ENCODE measurements at regions not wholly inside any gene's neighbourhood (a gene's known extent, or its start where the extent isn't known, plus 50 kb on each side); places are given as distances from the start of the nearest gene placed in this dataset.

DNA sequence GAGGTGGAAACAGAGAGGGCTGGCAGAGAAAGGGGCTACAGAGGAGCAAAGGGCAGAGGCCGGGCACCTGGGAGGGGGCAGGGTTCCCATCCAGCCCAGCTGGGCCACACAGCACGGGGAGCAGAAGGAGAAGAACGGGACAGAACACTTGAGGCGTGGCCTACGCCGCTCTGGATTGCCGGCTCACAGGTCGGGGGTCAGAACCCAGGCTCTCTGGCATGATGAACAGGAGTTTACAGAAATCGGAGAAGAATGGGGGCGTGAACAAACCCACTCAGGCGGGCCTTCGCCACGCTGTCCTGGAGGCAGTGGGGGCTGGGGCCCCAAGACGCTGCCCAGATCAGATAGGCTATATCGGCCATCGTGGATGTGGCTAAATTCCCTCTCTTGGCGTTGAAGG, 362.2 kb upstream of the SHH start:
- DNase-seq: no peak

DNA sequence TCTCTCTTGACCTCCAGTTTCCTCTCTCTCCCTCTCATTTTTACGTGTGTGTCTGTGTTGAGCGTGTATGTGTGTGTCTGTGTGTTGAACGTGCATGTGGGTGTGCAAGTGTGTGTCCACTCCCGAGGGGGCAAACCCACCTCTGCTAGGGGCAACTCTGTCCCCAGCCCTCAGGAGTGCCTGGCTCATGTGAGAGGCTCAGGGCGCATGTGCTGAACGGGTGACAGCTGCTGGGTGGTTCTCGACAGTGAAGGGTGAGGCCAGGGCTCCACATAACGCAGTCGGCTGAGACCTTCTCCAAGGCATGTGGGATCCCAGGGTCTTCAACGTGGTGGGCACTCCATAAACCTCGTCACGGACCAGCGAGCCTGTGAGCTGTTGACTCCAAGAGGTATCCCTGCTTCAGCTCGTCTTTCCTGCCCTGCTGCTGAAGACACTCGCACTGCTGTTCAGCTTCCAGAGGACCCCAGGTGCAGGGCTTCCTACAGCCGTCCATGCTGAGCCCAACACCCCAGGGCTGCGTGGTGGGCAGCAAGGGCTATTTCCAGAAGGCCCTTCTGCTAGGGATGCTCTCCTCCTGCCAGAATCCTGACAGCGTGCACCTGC, 361.6 kb upstream of the SHH start:
- no peak for DNase-seq

DNA sequence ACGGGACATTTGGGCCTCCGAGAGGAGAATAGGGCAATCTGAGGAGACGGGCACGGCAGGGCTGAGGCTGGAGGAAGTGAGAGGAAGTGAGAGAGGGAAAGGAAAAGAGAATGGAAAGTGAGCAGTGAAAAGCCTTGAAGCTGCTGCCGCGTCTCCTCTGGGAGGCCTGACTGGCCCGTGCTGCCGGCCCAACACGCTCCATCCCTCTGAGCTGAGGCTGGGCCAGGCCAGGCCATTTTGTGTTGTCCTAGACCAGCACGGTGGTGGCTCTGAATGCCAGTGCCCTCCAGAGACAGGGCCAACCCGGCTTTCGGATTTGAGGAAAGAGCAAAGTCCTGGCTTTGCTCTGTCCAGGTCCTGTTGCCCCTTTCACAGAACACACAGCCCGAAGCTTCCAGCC, 361.1 kb upstream of the SHH start:
- no peak for DNase-seq

DNA sequence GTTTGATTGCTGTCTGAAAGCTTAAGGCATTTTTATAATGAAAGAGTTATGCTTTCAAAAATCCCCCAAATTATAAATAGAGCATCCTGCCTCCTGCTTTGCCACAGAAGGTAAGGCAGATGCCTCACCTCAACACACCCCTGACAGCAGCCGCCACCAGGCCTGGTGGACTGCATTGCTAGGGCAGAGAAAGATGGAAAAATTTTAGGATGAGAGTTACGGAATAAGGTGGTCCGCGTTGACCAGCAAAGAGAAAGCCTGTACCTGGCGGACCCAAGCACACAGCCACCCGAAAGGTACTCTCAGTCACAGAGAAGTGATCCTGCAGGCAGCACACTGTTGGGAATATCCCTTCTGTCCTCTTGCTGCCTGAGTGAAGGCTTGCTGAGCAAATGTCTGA, 360.4 kb upstream of the SHH start:
- DNase-seq: no peak

DNA sequence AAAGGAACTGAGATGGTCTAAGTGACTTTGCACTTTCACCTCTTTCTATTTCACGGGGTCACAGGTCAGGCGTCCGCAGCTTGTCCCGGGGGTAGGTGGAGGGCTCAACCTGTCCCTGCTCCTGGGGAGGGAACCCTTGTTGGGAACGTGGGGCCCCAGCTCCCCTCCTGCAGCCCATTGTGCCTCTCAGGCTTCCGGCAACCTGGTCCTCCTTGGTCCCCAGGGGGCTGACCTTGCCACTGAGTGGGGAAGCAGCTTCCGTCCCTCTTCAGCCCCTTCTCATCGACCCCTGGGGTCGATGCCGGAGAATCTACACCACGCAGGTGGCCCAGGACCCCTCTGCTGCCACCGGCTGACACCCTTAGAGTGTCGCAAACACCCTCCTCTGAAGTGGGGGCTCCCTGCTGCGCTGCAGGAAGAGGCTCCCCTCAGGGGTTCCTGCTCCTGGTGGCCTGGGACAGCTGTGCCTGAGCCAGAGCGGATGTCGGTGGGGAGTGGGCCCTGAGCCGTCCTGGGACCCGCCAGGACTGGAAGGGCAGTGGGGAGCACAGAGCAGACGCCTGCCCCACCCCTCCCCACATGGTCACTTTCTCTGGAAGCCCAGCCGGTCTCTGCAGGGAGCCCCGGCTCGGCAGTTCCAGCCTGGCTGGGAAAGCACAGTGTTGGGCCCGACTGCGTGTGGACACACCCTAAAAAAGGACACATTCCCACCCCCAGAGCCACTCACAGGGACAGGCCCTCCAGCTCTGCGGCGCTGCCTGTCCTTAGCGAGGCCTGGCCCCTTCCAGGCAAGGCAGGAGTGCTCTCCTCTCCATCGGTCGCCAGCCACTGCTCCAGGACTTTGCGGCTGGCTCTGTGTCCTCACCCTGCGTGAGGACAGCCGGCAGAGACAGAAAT, 357.5 kb upstream of the SHH start:
- no peak for DNase-seq

DNA sequence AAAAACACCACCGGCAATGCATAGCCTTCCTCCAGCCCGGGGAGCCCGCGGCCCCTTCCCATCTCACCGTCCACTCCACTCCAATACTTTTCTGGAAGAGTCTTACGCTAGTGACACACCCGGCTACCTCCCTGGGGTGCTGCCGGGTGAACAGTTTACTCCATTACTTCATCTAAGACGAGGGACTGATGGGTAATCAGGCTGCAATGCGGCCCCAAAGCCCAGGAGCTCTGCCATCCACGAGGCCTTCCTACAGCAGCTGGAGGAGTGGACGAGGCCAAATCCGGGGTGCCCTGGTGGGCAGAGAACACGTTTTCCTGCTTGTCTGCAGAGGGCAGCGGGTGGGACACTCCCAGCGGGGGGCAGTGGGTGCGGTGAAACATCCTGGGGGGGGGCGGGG, 356.2 kb upstream of the SHH start:
- DNase-seq: no peak

DNA sequence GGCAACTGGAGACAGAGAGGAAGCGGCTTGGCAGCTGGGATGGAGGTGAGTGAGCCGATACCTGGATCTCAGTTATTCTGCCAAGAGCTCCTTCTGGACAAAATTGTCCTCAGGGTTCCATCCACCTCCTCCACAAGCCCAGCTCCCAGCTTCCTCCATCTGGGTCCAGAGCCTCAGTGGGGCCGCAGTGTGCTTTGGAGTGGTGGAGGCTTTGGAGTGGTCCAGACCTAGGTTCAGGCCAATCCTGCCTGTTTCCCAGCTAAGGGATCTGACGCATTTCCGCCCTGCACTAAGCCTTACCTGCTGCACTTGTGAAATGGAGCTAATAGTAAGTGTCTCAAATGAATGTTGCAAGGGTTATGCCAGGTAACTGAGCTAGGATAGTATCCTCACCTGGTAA, 355.7 kb upstream of the SHH start:
- DNase-seq: no peak

DNA sequence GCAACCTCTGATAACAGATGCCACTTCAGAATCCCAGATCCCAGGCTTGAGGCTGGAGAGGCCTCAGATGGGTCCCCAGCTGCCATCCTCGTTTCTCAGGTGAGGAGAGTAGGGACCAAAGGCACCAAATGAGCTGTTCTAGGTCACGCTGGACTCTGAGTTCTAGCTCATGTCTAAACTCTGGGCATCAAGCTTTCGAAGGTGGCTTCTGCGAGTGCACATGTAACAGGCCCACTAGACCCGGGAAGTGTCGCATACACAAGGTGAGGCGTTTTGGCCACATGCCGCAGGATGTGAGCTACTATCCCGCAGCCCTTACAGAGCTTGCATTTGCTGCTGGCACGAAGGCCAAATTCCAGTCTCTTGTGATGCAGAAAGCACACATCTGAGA, 355.1 kb upstream of the SHH start:
- no peak for DNase-seq

DNA sequence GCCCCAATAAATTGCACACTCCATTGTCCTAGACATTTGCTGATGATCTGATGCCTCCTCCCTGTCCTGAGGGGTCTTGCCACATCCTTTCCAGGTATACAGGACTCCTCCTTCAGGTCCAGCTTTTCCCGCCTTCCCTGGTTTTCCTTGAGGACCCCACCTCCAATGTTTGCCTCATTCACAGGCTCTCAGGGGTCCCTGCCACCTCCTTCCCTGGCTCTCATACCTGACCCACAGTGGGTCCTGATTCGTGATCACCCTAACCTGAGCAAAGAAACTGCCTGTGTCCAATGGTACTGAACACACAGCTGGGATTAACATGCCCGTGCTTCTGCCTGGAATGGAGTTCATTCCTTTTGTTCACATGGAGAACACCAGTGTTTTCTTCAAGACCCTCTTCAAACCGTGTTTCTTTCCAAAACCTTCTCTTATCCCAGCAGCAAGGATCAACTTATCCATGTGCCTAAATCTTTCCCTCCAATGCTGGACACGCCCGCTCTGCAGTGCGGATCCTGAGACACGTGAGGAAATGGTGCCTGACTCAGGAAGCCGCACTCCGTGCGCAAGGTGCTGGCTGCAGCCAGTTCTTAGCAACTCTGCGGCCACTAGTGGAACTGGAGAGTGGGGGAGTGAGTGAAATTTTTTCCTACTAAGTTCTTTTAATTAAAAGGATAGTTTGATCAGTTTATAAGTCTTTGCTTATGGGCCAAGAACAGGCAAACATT, 354.6 kb upstream of the SHH start:
- no peak for DNase-seq

DNA sequence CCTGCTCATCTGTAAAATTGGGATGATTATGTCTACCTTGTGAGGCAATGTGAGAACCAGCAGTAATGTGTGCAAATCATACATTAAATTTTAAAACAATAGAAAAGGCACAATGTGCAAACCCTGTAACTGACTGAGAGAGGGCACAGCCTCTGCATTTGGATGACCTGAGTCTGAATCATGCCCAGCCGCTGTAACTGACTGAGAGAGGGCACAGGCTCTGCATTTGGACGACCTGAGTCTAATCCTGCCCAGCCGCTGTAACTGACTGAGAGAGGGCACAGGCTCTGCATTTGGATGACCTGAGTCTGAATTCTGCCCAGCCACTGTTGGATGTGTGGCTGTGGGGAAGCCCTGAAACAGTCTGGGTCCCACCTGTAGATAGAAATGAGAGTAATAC, 351.5 kb upstream of the SHH start:
- no peak for DNase-seq

DNA sequence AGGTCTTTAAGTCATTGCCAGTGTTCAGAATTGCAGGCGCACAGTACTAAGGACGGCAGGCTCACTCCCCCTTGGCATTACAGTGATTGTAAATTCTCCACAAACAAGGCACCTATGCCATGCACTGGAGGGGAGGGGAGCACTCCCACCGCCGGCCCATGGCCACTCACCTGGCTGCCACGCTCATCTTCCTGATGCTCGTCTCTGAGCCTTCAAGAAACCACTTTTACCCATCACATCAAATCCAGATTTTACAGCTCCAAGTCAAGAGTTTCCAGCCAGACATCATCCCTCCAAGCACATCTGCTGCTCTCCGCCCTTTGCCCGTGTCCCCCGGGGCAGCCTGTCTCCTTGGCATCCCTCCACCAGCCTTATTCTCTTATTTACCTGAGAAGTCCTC, 350.2 kb upstream of the SHH start:
- no peak for DNase-seq

DNA sequence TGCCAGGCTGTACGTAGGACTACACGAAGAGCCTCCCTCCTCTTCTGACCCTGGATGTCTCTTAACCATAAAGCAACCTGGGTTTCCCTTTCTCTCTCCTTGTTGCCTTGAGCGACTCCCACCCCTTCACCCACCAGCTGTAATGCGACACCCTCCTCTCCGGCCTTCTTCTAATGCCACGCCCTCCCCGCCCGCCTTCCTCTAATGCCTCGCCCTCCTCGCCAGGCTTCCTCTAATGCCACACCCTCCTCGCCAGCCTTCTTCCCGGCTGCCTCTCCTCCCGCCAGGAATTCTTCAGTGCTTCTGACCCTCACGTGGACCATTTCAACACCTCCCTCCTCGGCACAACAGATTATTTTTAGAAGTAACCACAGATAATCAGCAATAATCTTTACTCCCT, 348.5 kb upstream of the SHH start:
- DNase-seq: no peak

DNA sequence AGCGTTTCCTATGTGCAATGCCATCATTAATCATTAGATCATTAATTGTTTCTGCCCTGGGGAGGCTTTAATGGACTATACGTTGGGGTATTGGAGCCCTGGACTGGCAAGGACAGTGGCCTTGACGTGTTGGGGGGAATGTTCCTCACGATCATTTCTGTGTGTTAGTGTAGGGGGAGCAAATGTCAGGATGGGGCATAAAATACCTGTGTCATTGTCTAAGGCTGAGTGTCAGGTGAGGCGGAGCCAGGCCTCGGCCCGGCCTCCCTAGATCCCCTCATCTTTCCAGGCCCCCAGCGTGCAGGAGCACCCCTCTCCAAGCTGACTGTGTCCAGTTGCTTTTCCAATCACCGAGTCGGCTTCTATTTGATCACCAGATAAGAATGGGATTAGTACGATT, 346.4 kb upstream of the SHH start:
- DNase-seq: no peak

DNA sequence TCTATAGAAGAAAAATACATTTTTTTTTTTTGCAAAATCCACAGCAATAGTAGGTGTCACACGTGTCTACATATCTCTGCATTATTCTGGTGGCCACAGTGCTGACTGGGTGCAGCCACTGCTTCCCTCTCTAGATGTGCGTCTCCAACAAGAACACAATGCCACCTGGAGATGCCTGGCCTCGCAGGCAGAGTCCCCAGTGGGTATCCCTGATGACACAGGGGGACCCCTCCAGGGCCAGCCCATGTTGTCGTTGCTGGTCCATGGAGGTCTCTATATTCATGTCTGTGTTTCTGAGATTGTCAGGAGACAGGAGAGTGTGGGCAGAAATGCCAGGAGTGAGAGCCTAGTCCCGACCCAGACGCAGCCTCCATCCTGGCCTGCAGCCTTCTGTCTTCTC, 345.9 kb upstream of the SHH start:
- no peak for DNase-seq

DNA sequence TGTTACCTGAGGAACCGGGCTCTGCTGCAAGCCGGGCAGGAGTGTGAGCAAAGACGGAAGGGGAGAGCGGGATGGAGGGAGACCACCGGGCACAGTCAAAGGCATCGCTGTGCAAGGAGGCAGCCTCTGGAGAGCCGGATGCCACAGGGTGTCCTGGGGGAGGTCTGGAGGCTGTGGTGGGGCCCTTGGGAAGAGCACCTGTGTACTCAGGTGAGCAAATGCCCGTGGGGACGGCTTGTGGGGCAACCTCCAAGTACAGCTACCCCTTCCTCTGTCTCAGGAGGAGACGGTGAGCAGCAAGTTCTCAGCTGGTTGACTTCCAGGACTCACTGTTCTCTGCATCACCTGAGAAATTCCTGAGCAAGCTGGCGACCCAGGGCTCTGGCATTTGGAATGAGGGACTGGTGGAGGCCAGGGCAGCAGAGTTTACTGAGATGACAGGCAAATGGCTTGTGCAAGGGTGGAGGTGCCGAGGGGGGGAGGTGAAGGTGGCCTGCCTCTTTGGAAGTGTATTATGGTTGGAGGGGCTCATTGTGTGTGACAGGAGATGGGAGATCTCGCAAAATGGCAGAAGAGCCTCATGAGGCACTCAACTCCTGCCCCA, 345.2 kb upstream of the SHH start:
- no peak for DNase-seq

DNA sequence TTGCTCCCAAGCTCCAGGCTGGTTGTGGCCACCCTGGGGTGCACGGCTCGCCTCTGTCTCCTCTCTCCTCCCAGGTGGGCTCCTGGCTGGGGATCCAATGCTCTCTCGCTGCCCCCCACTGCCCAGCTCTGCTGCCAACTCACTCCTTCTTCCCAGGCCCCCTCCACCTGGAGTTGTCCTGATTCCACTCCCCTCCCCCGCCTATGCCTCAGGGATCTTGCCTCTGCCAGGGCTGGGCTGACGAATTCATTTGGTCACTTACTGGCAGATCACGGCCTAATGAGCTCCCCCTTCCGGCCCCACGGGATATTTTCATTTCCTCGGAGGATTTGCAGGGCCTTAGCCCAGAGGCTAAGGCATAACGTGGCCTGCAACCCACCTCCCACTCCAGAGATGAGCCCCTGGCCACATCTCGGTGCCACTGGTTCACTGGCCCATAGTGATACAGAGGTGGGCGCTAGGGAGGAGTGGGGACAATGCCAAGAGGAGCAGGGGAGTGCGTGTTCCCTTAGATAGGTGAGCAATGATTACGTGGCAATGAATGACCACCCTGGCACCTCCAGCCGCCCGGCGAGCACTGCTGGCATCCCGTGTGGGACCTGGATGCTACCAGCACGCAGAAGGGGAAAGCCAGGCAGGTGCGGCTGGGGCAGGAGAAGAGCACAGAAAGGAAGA, 344.6 kb upstream of the SHH start:
- DNase-seq: peak; percentile 15

DNA sequence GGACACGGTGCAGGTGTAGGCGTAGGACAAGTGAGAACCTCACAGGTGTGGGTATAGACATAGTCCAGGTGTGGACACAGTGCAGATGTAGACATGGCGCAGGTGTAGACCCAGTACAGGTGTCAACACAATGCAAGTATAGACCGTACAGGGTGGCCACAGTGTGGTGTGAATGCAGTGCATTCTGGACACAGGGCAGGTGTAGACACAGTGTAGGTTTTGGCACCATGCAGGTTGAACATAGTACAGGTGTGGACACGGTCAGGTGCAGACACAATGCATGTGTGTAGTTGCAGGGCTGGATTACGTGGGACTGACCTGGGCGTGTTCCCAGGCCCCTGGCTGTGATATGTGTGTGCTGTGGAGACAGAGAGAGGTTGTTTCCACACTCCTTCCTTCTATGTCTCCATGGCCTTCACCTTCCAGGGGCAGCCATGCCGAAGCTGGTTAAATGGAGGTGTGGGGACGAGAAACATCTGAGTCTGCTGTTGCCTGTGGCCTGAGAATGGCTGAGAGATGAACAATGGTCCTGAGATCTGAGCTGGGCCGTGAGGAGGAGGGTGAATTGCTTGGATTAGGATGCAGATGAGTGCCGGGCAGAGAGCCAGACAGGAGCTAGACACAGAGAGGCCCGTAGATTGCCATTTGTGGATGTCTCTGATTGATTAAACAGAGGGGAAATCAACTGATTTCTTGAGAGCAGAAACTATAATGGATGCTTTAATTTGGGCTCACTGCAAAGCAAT, 343.9 kb upstream of the SHH start:
- DNase-seq: no peak

DNA sequence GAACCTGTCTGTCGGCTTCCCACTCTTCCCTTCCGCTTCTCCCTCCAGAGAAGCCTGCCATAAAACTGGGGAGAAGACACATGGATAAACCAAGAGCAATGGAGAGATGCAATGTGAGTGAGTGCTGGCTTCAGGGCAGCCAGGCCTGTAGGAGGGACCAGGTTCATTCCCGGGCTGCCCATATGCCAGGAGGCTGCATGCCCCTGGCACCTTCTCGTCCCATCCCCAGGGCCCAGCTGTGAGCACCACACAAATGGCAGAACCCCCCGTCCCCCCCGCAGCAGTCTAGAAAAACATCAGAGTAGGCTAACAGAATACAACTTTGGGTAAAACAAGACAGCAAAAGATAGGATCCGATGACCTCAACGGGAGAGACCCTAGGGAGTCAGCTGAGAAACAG, 341.3 kb upstream of the SHH start:
- DNase-seq: no peak

DNA sequence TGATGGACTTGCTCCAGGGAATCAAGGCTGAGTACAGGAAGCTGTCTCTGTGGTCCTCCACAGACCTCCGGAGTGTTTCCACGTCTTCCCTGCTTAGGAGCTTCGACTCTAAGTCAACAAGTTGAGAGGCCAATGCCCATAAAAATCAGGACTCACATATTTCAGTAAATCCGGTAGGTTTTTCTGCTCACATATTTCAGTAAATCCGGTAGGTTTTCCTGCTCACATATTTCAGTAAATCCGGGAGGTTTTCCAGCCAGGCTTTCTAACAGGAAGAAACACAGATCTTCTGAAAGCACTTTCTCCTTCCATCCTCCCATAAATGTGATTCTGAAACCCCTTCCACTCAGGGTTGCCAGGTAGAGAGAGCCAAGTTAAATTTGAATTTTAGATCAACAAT, 340.1 kb upstream of the SHH start:
- DNase-seq: peak; percentile 3

DNA sequence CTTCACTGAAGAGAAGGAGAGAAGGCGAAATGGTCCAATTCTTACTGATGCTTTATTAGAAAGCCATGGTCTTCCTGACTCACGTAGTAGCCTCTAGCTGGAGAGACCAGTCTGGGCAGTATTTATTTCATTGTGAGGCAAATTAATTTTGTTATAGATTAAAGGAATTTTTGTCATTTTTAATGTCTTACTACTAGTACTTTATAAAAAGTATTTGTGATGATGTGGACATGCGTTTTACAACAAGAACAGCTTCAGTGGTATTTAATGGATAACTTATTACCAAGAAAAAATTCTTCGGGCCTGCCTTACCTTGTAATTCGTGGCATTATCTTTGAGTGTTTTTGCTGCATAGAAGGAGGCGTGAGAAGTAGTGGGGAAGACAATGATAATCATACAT, 339.4 kb upstream of the SHH start:
- no peak for DNase-seq

DNA sequence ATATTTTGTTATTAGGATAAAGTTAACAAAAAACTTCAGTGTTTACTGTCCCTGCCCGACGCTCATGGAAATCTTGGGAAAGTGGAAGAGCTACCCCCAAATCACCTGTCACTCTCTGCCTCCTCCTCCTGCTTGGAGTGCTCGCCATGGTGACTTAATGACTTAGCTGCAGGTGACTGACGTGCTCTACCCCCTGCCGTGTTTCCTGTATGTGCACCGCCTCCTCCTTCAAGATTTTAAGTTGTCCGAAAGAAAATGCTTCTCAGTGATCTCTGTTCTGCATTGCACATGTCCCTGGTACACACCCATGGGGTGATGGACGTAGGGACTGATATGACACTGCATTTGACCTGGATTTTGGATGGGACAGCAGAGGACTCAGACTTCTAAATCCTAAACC, 338.8 kb upstream of the SHH start:
- no peak for DNase-seq

DNA sequence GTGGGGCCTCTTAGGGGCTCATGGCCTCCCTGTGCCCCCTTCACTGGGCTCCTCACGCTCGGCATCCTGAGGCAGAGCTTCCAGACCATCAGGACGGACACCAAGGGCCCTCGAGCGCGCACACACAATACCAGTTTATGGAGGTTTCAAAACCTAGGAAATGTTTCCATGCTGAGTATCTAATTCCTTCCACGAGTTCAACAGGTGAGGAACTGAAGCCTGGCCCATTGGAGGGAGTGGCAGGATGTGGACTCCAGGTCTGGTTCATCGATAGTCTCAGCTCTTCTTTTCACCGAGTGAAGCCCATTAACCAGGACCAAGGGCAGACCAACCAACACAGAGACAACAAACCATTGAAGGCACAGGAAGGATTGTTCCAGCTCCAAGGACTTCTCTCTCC, 336.7 kb upstream of the SHH start:
- DNase-seq: no peak

Data from dermis blood vessel endothelial cell (primary cell).